Neural cell (in vitro differentiated cells): ENCODE measurements at regions not wholly inside any gene's neighbourhood (a gene's known extent, or its start where the extent isn't known, plus 50 kb on each side); places are given as distances from the start of the nearest gene placed in this dataset.

Experiments used
- H2AFZ ChIP-seq: fragments of 200-600, 300-800 bp; sonication (generic), shearing (Covaris generic); 2 replicates; pipeline ENCODE4 v1.6.0; 2014; ENCODE audit warnings: low read depth, mild to moderate bottlenecking, antibody characterized with exemption, low read length, moderate library complexity
- H3F3A ChIP-seq: fragments of 200-600 bp; shearing (Covaris generic); 2 replicates; pipeline ENCODE4 v1.6.1; 2016; ENCODE audit warnings: mild to moderate bottlenecking, moderate library complexity, mixed read lengths, antibody characterized with exemption, low read length; ENCODE audit not compliant: insufficient read depth, poor library complexity, severe bottlenecking
- H3K27ac ChIP-seq: fragments of 200-600, 300-800 bp; sonication (generic), shearing (Covaris generic); 2 replicates; pipeline ENCODE4 v1.5.1; 2014; ENCODE audit warnings: mild to moderate bottlenecking, low read length, moderate library complexity
- H3K27me3 ChIP-seq: fragments of 300-800, 200-600 bp; sonication (generic), shearing (Covaris generic); 2 replicates; pipeline ENCODE4 v1.6.0; 2014; ENCODE audit warnings: mild to moderate bottlenecking, low read depth, low read length, moderate library complexity; ENCODE audit not compliant: insufficient read depth
- H3K36me3 ChIP-seq: fragments of 300-800, 200-600 bp; sonication (generic), shearing (Covaris generic); 2 replicates; pipeline ENCODE4 v1.5.1; 2014; ENCODE audit warnings: mild to moderate bottlenecking, antibody characterized with exemption, low read length, moderate library complexity; ENCODE audit not compliant: insufficient read depth
- H3K4me2 ChIP-seq: fragments of 300-800, 200-600 bp; sonication (generic), shearing (Covaris generic); 2 replicates; pipeline ENCODE4 v1.6.0; 2014; ENCODE audit warnings: mild to moderate bottlenecking, low read length
- H3K4me3 ChIP-seq: fragments of 300-800, 200-600 bp; sonication (generic), shearing (Covaris generic); 2 replicates; pipeline ENCODE4 v1.5.1; 2014; ENCODE audit warnings: mild to moderate bottlenecking, low read length, moderate library complexity
- H3K79me2 ChIP-seq: fragments of 200-600 bp; shearing (Covaris generic); replicated peaks from 2 replicates; pipeline ENCODE4 v1.6.0; 2014; ENCODE audit warnings: mild to moderate bottlenecking, low read length, moderate library complexity; ENCODE audit not compliant: insufficient read depth
- H3K9ac ChIP-seq: fragments of 300-800, 200-600 bp; sonication (generic), shearing (Covaris generic); 2 replicates; pipeline ENCODE4 v1.6.1; 2016; ENCODE audit warnings: mild to moderate bottlenecking, low read length, mixed read lengths
- H3K9me2 ChIP-seq: fragments of 200-600 bp; shearing (Covaris generic); 2 replicates; pipeline ENCODE4 v1.6.1; 2016; ENCODE audit warnings: mild to moderate bottlenecking, low read length, mixed read lengths; ENCODE audit not compliant: insufficient read depth
- H3K9me3 ChIP-seq: fragments of 200-600, 300-800 bp; sonication (generic), shearing (Covaris generic); 2 replicates; pipeline ENCODE4 v1.6.1; 2016; ENCODE audit warnings: mild to moderate bottlenecking, mixed run types, low read length, moderate library complexity, mixed read lengths
- H4K20me1 ChIP-seq: fragments of 200-600 bp; shearing (Covaris generic); 2 replicates; pipeline ENCODE4 v1.6.1; 2016; ENCODE audit warnings: mild to moderate bottlenecking, mixed run types; ENCODE audit not compliant: insufficient read depth
- CTCF ChIP-seq: fragments of 450-650 bp; IDR thresholded peaks from 2 replicates; pipeline ENCODE4 v1.5.1; 2014; ENCODE audit warnings: antibody characterized with exemption, mild to moderate bottlenecking, moderate library complexity; ENCODE audit not compliant: poor library complexity, severe bottlenecking
- EP300 ChIP-seq: fragments of 450-650 bp; conservative IDR thresholded peaks from 2 replicates; pipeline ENCODE4 v1.6.1; 2014; ENCODE audit warnings: antibody characterized with exemption, mild to moderate bottlenecking, moderate library complexity; ENCODE audit not compliant: poor library complexity, severe bottlenecking
- EZH2 ChIP-seq: fragments of 200-600, 300-800 bp; shearing (Covaris generic), sonication (generic); IDR thresholded peaks from 2 replicates; pipeline ENCODE4 v1.6.1; 2014; ENCODE audit warnings: antibody characterized with exemption, low read length, borderline replicate concordance, mild to moderate bottlenecking; ENCODE audit not compliant: insufficient read depth, poor library complexity, severe bottlenecking
- MXI1 ChIP-seq: fragments of 450-650 bp; conservative IDR thresholded peaks from 2 replicates; pipeline ENCODE4 v1.6.1; 2014; ENCODE audit warnings: antibody characterized with exemption, mild to moderate bottlenecking; ENCODE audit not compliant: poor library complexity, severe bottlenecking
- POLR2AphosphoS5 ChIP-seq: IDR thresholded peaks from 2 replicates; pipeline ENCODE4 v1.6.1; 2012
- RAD21 ChIP-seq: fragments of 450-650 bp; conservative IDR thresholded peaks from 2 replicates; pipeline ENCODE4 v1.6.1; 2014; ENCODE audit warnings: antibody characterized with exemption, mild to moderate bottlenecking, moderate library complexity
- REST ChIP-seq: IDR thresholded peaks from 2 replicates; pipeline ENCODE4 v1.6.1; 2012; ENCODE audit warnings: borderline replicate concordance
- SMC3 ChIP-seq: fragments of 450-650 bp; conservative IDR thresholded peaks from 2 replicates; pipeline ENCODE4 v1.6.1; 2014; ENCODE audit warnings: antibody characterized with exemption, mild to moderate bottlenecking, moderate library complexity; ENCODE audit not compliant: poor library complexity
- TAF1 ChIP-seq: IDR thresholded peaks from 2 replicates; pipeline ENCODE4 v1.6.1; 2012; ENCODE audit warnings: low read depth

- Histone ChIP-seq H3K9ac (no peak overlapping the region), H3K27me3 (peaks cover 15% of the 10 kb centered on the region), H3K9me3 (no peaks in the 10 kb centered on the region), H3K9me2 (no peaks in the 10 kb centered on the region), H3K4me2 (no peak overlapping the region), H3K79me2 (no peaks in the 10 kb centered on the region), H3K36me3 (no peaks in the 10 kb centered on the region), H3F3A (no peaks in the 10 kb centered on the region), H2AFZ (no peak overlapping the region), H3K4me3 (no peak overlapping the region), H4K20me1 (no peaks in the 10 kb centered on the region), H3K27ac (no peak overlapping the region)
- TF ChIP-seq MXI1 (no peak), TAF1 (no peak), CTCF (no peak), POLR2AphosphoS5 (no peak), SMC3 (no peak), REST (no peak), EP300 (no peak), EZH2 (no peak), RAD21 (no peak)
These were observed 63.6 kb upstream of the PPARA start for GRCh38 chr22:46086577-46087335.

DNA sequence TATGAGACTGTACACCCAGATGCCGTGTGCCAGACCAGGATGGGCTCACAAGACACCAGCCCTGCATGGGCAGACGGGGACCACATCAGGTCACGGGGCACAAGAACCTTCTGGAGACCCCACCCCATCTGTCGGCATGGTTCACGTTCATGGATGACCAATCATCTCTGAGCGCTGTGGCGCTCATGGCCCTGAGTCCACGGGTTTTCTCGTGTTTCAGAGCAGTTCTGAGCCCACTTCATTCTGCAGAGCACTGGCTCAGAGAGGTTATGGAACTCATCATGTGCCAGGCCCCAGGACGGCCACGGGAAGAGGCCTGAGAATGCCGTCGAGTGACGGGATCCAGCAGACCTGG lies 63.0 kb upstream of the PPARA start:
- Histone ChIP-seq H3K9me3 (no peaks in the 10 kb centered on the region), H3K79me2 (no peaks in the 10 kb centered on the region), H3K4me2 (no peak overlapping the region), H3K9ac (no peak overlapping the region), H3F3A (no peaks in the 10 kb centered on the region), H4K20me1 (no peaks in the 10 kb centered on the region), H3K4me3 (no peak overlapping the region), H3K27me3 (peaks cover 15% of the 10 kb centered on the region), H2AFZ (no peak overlapping the region), H3K27ac (no peak overlapping the region), H3K36me3 (no peaks in the 10 kb centered on the region), H3K9me2 (no peaks in the 10 kb centered on the region)
- TF ChIP-seq CTCF (no peak), TAF1 (no peak), SMC3 (no peak), REST (no peak), EZH2 (no peak), MXI1 (no peak), RAD21 (no peak), POLR2AphosphoS5 (no peak), EP300 (no peak)
